ENCODE measurements at regions not wholly inside any gene's neighbourhood (a gene's known extent, or its start where the extent isn't known, plus 50 kb on each side); places are given as distances from the start of the nearest gene placed in this dataset.
A peak's percentile ranks its signal among the peaks of the same experiment; 100 is the strongest.

DNA sequence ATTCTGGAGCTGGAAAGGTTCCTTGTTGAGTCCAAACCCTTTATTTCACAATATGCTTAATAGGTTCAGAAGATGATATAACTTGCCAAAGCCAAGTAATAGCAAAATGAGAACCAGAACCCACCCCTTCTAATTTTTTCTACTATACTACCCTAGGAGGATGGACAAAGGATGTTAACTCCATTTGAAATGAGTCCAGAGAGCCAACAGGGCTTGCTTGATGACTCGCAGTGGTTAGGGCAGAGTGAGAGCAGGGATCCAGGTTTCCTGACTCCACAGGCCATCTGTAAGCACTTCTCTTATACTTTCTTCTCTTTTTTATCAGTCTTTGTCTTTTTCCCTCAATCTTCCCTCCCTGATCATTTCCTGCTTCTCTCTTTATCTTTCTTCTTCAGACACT, 668.1 kb downstream of the MED13L start:
- no peak for DNase-seq (ENCODE audit: low read depth)
- TF ChIP-seq CTCF (IDR thresholded peaks at IDR 0.05; ENCODE audit: low read length, missing control alignments): no peak

DNA sequence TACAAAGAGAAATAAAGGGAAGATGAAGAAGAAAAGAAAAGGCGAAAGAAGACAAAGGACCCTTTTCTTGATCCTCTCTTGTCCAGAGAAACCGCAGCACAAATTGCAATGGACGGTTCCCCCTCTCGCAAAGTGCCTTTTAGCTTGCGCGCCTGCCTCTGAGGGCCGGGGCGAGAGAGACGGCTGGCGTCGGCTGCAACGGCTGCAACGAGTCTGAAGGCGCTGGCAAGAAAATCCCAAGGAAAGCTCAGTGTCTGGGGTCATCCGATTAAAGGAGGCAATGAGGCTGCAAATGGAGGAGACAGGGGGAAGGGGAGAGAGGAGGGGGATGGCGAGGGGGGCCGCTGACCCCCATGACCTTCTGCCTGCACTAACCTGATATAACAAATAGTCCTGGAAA, 671.5 kb downstream of the MED13L start:
- no peak for DNase-seq (ENCODE audit: low read depth)
- H3K4me3 ChIP-seq (replicated peaks; ENCODE audit: low read depth, low read length): no peak overlapping the region
- TF ChIP-seq CTCF (IDR thresholded peaks at IDR 0.05; ENCODE audit: low read length, missing control alignments): no peak

More for the DNA sequence above, 668.1 kb downstream of the MED13L start:
- H3K4me3 ChIP-seq (replicated peaks; ENCODE audit: low read depth, low read length): no peak overlapping the region

DNA sequence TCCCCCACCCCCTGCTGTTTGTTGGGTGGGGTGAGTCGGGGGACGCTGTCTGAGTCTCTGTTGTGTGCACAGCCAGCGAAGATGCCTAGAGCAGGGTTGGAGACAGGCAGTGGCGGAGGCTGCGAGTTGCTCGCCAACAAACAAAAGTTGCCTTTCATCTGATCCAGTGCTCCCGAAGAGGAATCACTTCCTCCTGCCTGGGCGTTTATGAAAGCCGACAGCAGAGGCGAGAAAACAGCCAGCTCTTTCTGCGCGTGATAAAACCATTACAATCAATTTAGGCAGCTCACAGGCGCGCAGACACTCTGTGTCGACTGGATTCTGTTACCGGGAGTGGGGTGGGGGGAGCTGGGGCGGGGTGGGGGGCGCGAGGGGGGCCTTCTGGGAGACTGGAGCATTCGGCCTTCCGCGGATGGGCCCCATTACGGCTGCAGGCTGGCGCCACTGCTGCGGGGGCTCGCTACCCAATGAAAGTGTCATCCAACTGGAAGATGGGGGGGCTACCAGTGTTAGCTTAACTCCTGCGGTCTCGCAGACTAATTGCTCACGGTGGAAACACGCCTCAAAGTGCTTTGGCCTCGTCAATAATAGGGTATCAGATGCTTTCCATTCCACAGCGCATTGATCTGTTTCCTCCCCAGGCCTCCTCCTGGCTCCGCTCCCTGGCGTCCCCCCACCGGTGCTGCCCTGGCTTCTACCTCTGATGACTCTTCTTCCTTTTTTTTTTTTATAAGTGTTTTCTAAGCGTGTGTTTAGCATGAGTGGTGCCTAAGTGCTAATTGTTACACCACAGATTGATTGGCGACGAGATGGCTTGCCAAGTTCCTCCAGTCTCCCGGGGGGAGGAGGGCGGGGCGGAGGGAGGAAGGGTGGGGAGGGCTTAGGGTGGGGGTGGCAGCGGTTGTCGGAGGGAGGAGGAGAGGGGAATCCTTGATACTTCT, 678.4 kb downstream of the MED13L start:
- no peak for TF ChIP-seq CTCF (IDR thresholded peaks at IDR 0.05; ENCODE audit: low read length, missing control alignments)
- no peak overlapping the region for H3K4me3 ChIP-seq (replicated peaks; ENCODE audit: low read depth, low read length)
- DNase-seq (ENCODE audit: low read depth): no peak

DNA sequence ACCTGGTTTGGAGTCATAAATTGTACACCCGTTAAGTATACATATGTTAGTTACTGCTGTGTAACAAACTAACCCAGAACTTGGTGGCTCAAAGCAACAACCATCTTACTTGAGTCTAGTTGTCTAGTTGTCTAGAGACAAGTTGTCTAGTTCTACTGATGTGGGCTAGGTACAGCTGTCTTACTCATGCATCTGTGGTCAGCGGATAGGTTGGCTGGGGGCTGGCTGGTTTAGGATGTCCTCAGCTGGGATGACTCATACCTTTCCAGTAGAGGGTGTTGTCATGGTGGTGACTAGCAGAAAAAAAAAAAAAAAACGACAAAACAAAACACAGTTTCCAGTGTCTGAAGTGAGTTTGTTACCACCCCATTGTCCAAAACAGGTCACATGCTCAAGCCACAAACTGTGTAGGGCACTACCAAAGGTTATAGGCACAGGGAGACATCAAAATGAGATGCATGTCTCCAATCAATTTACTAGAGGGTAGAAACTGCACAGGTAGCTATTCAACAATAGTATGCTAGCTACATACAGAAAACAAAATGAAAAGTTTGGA, 680.3 kb downstream of the MED13L start:
- no peak for TF ChIP-seq CTCF (IDR thresholded peaks at IDR 0.05; ENCODE audit: low read length, missing control alignments)
- H3K4me3 ChIP-seq (replicated peaks; ENCODE audit: low read depth, low read length): no peak overlapping the region
- DNase-seq (ENCODE audit: low read depth): peak; percentile 33

GRCh38 chr12:115588131-115588530, 689.4 kb downstream of the MED13L start:
- TF ChIP-seq CTCF (IDR thresholded peaks at IDR 0.05; ENCODE audit: low read length, missing control alignments): no peak
- H3K4me3 ChIP-seq (replicated peaks; ENCODE audit: low read depth, low read length): no peak overlapping the region
- no peak for DNase-seq (ENCODE audit: low read depth)

DNA sequence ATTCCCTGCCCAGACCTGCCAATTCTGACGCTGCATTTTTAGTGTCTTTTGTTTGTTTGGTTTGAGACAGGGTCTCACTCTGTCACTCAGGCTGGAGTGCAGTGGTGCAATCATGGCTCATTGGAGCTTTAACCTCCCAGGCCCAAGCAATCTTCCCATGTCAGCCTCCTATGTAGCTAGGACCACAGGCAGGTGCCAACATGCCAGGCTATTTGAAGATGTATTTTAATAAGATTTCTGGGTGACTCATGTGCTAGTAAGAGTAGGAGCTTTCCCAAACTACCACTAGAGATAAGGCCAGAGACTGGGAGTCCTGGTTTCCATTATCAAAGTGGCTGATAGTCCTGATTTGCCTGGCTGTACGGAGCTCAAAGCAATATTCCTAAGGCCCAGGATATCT, 693.3 kb downstream of the MED13L start:
- no peak for TF ChIP-seq CTCF (IDR thresholded peaks at IDR 0.05; ENCODE audit: low read length, missing control alignments)
- H3K4me3 ChIP-seq (replicated peaks; ENCODE audit: low read depth, low read length): no peak overlapping the region
- no peak for DNase-seq (ENCODE audit: low read depth)
